Motor neuron (in vitro differentiated cells): ENCODE measurements at regions not wholly inside any gene's neighbourhood (a gene's known extent, or its start where the extent isn't known, plus 50 kb on each side); places are given as distances from the start of the nearest gene placed in this dataset.

Experiments
- ATAC-seq, 8 experiments: fragments of 200-7000 bp; cut with Tn5 transposase; replicated peaks in 6 of 8; 2 replicates each; pipeline ENCODE4 v1.8.0; 2021; ENCODE audit warnings: mild to moderate bottlenecking in 8 of 8, moderate library complexity in 8 of 8
- H3K27ac ChIP-seq, 2 donors: fragments of 250-450 bp; sonication (Bioruptor Pico); 2 replicates each; pipeline ENCODE4 v1.9.0; 2021; ENCODE audit warnings: antibody characterized with exemption in 2 of 2, mild to moderate bottlenecking in 2 of 2, moderate library complexity in 1 of 2
- H3K4me1 ChIP-seq, 2 donors: fragments of 250-450 bp; sonication (Bioruptor Pico); replicated peaks in 1 of 2; 2 replicates each; pipeline ENCODE4 v1.6.1; 2021; ENCODE audit warnings: antibody characterized with exemption in 2 of 2, mild to moderate bottlenecking in 2 of 2, moderate library complexity in 1 of 2
- H3K4me3 ChIP-seq, 5 donors: fragments of 250-450 bp; sonication (Bioruptor Pico); 2 replicates each; pipeline ENCODE4 v1.9.0; 2021; ENCODE audit warnings: antibody characterized with exemption in 5 of 5, mild to moderate bottlenecking in 5 of 5, moderate library complexity in 4 of 5
- WGBS, 10 experiments: fragments of 450-650 bp; shearing (Covaris generic); methylation state at CpG; one replicate each; pipeline ENCODE4 v1.0.0; 2022; 5-methylcytosine and 5-hydroxymethylcytosine counted together
- in situ Hi-C, 9 experiments: fragments of 400-800 bp; cut with MboI; loops; one replicate each; pipeline ENCODE4 v1.15.0; 2021; ENCODE audit warnings: low sequenced_read_pairs in 9 of 9, low pct_unique_long_range_greater_than_20kb in 2 of 9; ENCODE audit not compliant: unreplicated experiment in 9 of 9

- WGBS, 10 experiments: 0 to 100% (median 79%) methylated on average over 1 to 4 of the region's 4 CpGs; no CpG with 5 or more reads in 1 of the 10 experiments
- in situ Hi-C loops: loop anchor here in 1 of 9 experiments (25.0 kb wide), 1 partner anchor 850 kb away; the partner anchor contains the start of genes EVX2, HOXD12 and HOXD13
- ATAC-seq: no peak
- Histone ChIP-seq H3K4me3 (no peak overlapping the region), H3K27ac (no peak overlapping the region), H3K4me1 (peaks cover 0 to 2% of the 10 kb centered on the region in 2 donors)
Observed at GRCh38 chr2:175236930-175237329, 55.4 kb upstream of the ATP5MC3 start.

DNA sequence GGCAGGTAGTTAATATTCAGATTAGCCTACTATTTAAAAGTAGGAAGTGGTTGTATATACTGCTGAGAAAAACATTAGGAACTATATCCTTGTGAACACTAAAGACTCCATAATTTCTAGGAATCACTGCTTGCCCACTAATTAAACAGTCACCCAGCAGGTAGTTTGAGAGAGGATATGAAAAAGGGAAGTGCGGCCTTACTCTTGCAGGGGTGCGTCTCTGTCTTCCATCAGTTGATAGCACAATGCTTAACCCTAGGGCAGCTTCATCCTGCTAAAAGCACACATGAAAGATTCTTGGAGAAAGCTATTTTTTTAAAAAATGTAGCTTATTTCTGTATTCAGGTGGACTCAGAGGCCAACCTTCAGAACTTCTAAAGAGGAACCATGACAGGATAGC is 53.1 kb upstream of the ATP5MC3 start:
- WGBS, 10 experiments: 33 to 100% (median 100%) methylated on average over 1 to 2 of the region's 2 CpGs; no CpG with 5 or more reads in 3 of the 10 experiments
- in situ Hi-C loops: loop anchor here in 1 of 9 experiments (25.0 kb wide), 1 partner anchor 853 kb away; the partner anchor contains the start of genes EVX2, HOXD12 and HOXD13
- Histone ChIP-seq H3K4me3 (no peak overlapping the region), H3K4me1 (peaks cover 0 to 2% of the 10 kb centered on the region in 2 donors), H3K27ac (no peak overlapping the region)
- no peak for ATAC-seq

DNA sequence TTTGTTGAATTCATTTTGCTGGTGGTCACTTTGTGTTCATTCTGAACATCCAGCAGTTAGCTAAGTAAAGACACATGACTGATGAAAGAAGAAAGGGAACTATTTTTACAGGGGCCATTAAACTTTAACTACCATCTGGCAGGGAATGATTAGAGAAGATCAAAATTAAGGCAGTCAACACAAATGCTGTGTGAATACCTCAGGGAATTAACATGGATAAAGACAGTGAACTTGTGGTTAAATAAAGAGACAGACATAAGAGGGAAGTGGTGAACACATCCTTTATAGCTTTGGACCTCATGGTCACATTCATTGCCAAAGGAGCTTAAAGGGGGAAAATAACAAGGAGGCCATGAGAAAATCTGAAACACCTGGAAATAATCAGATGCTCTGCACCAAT is 52.6 kb upstream of the ATP5MC3 start:
- in situ Hi-C loops: loop anchor here in 1 of 9 experiments (25.0 kb wide), 1 partner anchor 853 kb away; the partner anchor contains the start of genes EVX2, HOXD12 and HOXD13
- Histone ChIP-seq H3K27ac (no peak overlapping the region), H3K4me1 (peaks cover 0 to 2% of the 10 kb centered on the region in 2 donors), H3K4me3 (no peak overlapping the region)
- no peak for ATAC-seq

DNA sequence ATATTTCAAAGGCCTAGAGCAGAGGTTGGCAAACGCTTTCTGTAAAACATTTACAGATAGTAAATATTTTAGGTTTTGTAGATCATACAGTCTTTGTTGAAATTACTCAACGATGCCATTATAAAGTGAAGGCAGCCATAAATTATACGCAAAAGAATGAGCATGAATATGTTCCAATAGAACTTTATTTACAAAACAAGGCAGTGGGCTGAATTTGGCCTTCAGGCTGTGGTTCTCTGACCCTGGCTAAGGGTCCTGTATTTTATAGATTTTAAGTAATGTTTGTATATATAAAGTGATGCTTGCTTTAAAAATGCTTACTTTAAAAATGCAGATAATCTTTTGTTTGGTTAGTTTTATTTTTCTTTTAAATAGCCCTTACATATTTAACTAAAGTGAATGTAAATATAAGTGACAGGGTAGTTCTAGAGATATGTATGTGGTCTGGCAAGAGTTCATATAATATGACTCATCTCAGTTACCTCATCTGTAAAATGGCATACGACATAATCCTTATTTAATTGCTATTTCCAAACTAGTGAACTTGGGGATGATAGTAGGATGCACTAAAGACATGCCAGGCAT is 51.7 kb upstream of the ATP5MC3 start:
- in situ Hi-C loops: loop anchor here in 1 of 9 experiments (25.0 kb wide), 1 partner anchor 854 kb away; the partner anchor contains the start of genes EVX2, HOXD12 and HOXD13
- 6 to 77% (median 59%) methylated on average over 3 to 4 of the region's 4 CpGs for WGBS, 10 experiments

More for the DNA sequence above, 51.7 kb upstream of the ATP5MC3 start:
- H3K27ac ChIP-seq: no peak overlapping the region
- peak in 3 of 8 experiments; percentile 68 to 73 (median 70) for ATAC-seq
- H3K4me1 ChIP-seq: peaks cover 0 to 2% of the 10 kb centered on the region in 2 donors
- no peak overlapping the region for H3K4me3 ChIP-seq
